Skin of body (tissue), 1 donor: ENCODE measurements at regions not wholly inside any gene's neighbourhood (a gene's known extent, or its start where the extent isn't known, plus 50 kb on each side); places are given as distances from the start of the nearest gene placed in this dataset.
A peak's percentile ranks its signal among the peaks of the same experiment; 100 is the strongest.

Experiments used
- DNase-seq: peaks from one replicate; lab custom pipeline; 2025; lab: John Stamatoyannopoulos, UW

GRCh38 chr6:153882411-153882810 is 156.6 kb upstream of the OPRM1 start:
- DNase-seq: no peak

DNA sequence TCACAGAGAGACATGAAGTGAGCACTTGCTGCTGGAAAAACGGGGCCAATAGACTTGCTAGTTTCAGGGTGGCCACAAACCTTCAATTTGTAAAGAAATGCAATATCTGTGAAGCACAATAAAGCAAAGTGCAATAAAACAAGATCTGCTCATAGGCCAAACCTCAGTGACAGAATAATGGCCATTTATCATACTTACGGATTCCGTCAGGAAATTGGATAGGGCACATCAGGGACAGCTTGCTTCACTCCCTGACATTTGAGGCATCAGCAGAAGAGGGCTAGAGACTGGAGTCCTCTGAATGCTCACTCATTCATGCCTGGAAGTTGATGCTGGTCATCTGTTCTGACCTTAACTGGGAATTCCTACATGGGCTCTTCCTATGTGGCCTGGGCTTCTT is 165.5 kb upstream of the OPRM1 start:
- no peak for DNase-seq

GRCh38 chr6:153872946-153873345 is 166.1 kb upstream of the OPRM1 start:
- peak; percentile 43 for DNase-seq

DNA sequence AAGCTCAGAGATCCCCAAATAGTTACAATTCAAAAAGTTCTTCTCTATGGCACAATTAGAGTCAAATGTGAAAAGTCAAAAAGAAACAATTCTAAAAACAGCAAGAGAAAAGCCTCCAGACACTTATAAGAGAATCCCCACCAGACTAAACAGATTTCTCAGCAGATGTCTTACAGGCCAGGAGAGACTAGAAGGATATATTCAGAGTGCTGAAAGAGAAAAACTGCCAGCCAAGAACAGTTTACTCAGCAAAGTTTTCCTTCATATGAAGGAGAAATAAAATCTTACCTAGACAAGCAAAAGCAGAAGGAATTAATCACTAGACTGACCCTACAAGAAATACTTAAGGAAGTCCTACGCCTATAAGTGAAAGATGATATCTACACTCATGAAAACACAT is 176.1 kb upstream of the OPRM1 start:
- DNase-seq: no peak

DNA sequence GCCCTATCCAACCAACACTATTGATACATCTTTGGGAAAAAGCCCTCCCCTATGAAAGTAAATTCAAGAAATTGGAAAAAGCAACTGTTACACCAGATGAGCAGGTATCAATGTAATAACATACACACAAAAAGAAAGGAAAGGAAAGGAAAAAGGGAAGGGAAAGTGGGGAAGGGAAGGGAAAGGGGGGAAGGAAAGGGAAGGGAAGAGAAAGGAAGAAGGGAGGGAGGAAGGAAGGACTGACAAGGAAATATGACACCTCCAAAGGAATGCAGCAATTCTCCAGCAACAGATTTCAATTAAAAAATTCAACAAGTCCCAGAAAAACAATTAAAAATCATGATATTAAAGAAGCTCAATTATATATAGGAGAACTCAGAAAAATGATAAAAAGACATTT is 176.9 kb upstream of the OPRM1 start:
- no peak for DNase-seq

DNA sequence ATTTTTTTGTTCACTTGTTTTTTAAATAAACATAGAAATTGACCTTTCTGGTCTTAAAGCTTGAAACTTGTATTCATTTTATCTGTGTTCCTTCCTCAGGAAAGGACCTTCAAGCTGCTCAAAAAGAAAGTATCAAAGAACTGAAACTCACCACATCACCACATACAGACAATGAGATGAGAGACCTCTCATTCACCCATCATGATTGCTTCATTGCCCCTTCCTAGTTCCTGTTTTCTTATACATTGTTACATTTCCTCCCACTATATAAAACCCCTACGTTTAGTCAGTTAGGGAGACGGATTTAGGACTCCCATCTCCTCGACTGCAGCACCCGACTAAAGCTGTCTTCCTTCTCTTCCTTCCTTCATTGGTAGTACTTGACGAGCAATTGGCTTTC is 180.5 kb upstream of the OPRM1 start:
- no peak for DNase-seq

DNA sequence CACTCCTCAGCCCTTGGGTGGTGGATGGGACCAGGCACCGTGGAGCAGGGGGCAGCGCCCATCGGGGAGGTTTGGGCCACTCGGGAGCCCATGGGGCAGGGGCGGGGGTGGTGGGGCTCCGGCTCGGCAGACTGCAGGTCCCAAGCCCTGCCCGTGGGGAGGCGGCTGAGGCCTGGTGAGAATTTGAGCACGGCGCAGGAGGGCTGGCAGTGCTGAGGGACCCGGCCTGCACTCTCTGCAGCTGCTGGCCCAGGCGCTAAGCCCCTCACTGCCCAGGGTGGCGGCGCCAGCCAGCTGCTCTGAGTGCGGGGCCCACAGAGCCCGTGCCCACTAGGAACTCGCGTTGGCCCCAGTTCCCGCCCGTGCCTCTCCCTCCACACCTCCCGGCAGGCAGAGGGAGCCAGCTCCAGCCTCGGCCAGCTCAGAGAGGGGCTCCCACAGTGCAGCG is 182.1 kb upstream of the OPRM1 start:
- no peak for DNase-seq

GRCh38 chr6:153852481-153852880 is 186.6 kb upstream of the OPRM1 start:
- no peak for DNase-seq

DNA sequence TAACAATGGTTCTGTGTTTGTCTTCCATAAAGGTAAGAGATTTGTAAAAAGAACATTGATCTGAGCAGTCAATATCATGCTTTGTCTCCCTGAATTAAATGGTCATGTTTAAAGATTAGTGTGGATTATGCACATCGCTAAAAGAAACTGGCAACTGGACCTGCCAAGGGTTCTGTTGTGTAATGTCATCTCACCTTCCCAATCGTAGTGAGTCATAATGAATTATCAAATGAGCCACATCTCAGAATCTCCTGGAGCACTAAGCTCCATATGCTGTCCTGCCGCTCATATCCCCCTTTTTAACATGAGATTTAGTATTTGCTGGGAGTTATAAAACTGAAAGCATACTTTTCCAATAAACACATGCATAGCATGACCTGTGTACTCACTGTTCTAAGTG is 187.0 kb upstream of the OPRM1 start:
- no peak for DNase-seq

- DNase-seq: no peak
These were observed 189.8 kb upstream of the OPRM1 start for GRCh38 chr6:153849072-153849779.

DNA sequence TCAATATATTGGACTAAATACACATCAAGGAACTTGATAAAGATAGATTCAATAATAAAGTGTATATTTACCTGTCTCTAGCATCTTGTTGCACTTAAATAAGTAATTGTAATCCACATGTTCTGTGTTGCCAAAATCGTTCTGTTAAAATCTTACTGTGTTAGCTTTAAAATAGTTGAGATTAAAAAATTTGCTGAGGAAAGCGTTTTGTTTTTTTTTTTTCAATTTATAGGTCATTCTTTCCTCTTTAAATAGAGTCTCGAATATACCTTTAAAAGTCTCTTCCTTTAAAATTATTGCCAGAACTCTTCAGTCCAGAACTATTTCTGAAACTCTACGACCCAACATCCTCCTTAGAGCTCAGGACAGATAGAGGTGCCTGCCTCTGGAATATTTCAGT is 195.6 kb upstream of the OPRM1 start:
- no peak for DNase-seq

DNA sequence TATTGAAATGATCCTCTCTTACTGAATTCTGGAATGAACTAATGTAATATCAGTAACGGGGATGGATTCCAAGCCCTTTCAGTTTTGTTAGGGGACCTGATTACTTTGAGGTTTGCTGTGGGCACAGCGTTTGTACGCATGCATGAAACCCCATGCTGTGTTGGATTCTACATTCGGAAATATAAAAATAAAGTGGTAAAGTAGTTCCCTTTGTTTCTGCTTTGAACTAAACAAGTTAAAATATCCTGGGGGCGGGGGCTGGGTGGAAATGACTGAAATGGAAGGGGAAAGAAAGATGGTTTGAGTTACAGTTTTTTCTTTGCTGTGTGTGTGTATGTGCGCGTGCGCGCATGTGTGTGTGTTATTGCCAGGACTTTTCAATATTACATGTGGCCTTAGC is 196.5 kb upstream of the OPRM1 start:
- DNase-seq: no peak

- peak; percentile 46 for DNase-seq
These were observed 198.8 kb upstream of the OPRM1 start for GRCh38 chr6:153840039-153840850.

DNA sequence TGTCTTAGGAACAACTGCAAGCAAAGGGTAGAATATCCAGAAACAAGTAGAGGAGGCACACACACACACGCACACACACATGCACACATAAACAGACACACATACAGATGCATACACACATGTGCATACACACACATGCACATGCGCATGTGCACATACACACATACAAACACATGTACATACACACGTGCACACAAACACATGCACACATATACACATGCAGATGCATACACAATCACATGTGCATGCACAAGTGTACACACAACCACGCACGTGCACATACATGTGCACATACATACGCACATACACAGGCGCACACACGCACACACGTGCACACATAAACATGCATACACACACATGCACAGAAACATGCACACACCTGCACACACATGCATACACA is 206.5 kb upstream of the OPRM1 start:
- no peak for DNase-seq

- DNase-seq: no peak
These were observed 207.5 kb upstream of the OPRM1 start for GRCh38 chr6:153831350-153832078.

GRCh38 chr6:153817173-153817572 is 221.9 kb upstream of the OPRM1 start:
- DNase-seq: no peak

- DNase-seq: no peak
These were observed 222.7 kb upstream of the OPRM1 start for GRCh38 chr6:153816366-153816765.

GRCh38 chr6:153814136-153814535 is 224.9 kb upstream of the OPRM1 start:
- DNase-seq: no peak

- no peak for DNase-seq
These were observed 234.2 kb upstream of the OPRM1 start for GRCh38 chr6:153804755-153805330.

GRCh38 chr6:153801917-153802316 is 237.1 kb upstream of the OPRM1 start:
- DNase-seq: no peak

DNA sequence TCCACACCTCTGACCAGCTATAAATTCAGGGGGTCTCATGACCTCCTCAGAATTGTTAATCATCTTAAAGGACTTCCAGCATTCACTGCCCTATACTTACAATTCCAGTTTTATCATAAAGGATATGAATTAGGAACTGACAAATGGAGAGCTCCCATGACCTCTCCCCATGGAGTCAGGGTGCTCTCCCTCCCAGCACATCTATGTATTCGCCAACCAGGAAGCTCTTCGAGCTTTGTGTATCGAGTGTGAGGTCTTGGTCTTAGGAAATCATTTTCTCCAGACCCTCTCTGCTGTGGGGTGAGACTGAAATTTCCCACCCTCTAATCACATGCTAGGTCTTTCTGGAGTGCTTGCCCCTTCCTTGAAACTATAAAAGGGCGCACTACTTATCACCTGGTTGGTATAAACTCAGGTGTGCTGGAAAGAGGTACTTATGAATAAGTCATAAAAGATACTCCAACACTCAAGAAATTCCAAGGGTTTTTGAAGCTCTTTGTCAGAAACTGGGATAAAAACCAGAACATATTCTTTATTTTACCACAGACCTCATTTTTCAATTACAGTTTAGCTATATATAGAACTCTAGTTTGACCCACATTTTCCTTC is 238.4 kb upstream of the OPRM1 start:
- DNase-seq: no peak
